HEK293 (cell line): ENCODE measurements at regions not wholly inside any gene's neighbourhood (a gene's known extent, or its start where the extent isn't known, plus 50 kb on each side); places are given as distances from the start of the nearest gene placed in this dataset.
"Not testable (repeated sequence)": the region's sequence is repeated elsewhere in the genome, so short reads cannot be mapped to it uniquely, and the experiment has no call there.

Source experiments
- ZNF561 ChIP-seq: fragments of 450-650 bp; IDR thresholded peaks from 2 replicates; pipeline ENCODE4 v1.5.1; 2018; ENCODE audit warnings: missing biosample characterization, missing genetic modification characterization, borderline replicate concordance
- TF ChIP-seq, protein P1 (sequence below): fragments of 450-650 bp; formaldehyde crosslinking; IDR thresholded peaks from 2 replicates; pipeline ENCODE4 v1.5.1; 2016; ENCODE audit warnings: missing biosample characterization, missing genetic modification characterization

DNA sequence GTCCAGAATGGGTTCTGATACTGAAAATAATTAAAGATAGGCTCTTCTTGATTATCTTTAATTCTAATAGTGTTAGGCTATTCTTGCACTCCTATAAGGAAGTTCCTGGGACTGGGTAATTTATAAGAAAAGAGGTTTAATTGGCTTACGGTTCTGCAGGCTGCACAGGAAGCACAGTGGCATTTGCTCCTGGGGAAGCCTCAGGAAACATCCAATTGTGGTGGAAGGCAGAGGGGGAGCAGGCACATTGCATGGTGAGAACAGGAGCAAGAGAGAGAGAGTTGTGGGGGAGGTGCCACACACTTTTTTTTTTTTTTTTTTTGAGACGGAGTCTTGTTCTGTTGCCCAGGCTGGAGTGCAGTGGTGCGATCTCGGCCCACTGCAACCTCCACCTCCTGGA is 540.3 kb downstream of the RFPL4B start:
- TF ChIP-seq ZNF561 (tag by site-specific recombination), result not testable (repeated sequence)
- TF ChIP-seq, protein P1, sequence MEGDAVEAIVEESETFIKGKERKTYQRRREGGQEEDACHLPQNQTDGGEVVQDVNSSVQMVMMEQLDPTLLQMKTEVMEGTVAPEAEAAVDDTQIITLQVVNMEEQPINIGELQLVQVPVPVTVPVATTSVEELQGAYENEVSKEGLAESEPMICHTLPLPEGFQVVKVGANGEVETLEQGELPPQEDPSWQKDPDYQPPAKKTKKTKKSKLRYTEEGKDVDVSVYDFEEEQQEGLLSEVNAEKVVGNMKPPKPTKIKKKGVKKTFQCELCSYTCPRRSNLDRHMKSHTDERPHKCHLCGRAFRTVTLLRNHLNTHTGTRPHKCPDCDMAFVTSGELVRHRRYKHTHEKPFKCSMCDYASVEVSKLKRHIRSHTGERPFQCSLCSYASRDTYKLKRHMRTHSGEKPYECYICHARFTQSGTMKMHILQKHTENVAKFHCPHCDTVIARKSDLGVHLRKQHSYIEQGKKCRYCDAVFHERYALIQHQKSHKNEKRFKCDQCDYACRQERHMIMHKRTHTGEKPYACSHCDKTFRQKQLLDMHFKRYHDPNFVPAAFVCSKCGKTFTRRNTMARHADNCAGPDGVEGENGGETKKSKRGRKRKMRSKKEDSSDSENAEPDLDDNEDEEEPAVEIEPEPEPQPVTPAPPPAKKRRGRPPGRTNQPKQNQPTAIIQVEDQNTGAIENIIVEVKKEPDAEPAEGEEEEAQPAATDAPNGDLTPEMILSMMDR (tag by site-specific recombination), result not testable (repeated sequence)
